Smooth muscle cell (in vitro differentiated cells): ENCODE measurements at regions not wholly inside any gene's neighbourhood (a gene's known extent, or its start where the extent isn't known, plus 50 kb on each side); places are given as distances from the start of the nearest gene placed in this dataset.
A peak's percentile ranks its signal among the peaks of the same experiment; 100 is the strongest.

Experiments
- DNase-seq: peaks from one replicate; lab custom pipeline; 2025; ENCODE audit not compliant: unreplicated experiment; lab: John Stamatoyannopoulos, UW
- H2AFZ ChIP-seq: fragments of 200-600 bp; sonication (generic); 2 replicates; pipeline ENCODE4 v1.6.0; 2016; ENCODE audit warnings: antibody characterized with exemption, low read depth, mild to moderate bottlenecking
- H3F3A ChIP-seq: fragments of 200-600 bp; sonication (generic); 2 replicates; pipeline ENCODE4 v1.6.0; 2017; ENCODE audit warnings: antibody characterized with exemption, low read depth
- H3K27ac ChIP-seq: fragments of 200-600 bp; sonication (generic); 2 replicates; pipeline ENCODE4 v1.5.1; 2016; ENCODE audit warnings: low read depth, mild to moderate bottlenecking
- H3K27me3 ChIP-seq: fragments of 200-600 bp; sonication (generic); 2 replicates; pipeline ENCODE4 v1.6.1; 2016; ENCODE audit warnings: low read depth, mild to moderate bottlenecking
- H3K36me3 ChIP-seq: fragments of 200-600 bp; sonication (generic); 2 replicates; pipeline ENCODE4 v1.5.1; 2016; ENCODE audit warnings: low read depth
- H3K4me1 ChIP-seq: fragments of 200-600 bp; sonication (generic); 2 replicates; pipeline ENCODE4 v1.5.1; 2016; ENCODE audit warnings: low read depth
- H3K4me2 ChIP-seq: fragments of 200-600 bp; sonication (generic); 2 replicates; pipeline ENCODE4 v1.6.0; 2016; ENCODE audit warnings: mild to moderate bottlenecking
- H3K4me3 ChIP-seq: fragments of 200-600 bp; sonication (generic); 2 replicates; pipeline ENCODE4 v1.5.1; 2016; ENCODE audit warnings: mild to moderate bottlenecking
- H3K79me2 ChIP-seq: fragments of 200-600 bp; sonication (generic); 2 replicates; pipeline ENCODE4 v1.6.0; 2016; ENCODE audit warnings: low read depth, mild to moderate bottlenecking
- H3K9ac ChIP-seq: fragments of 200-600 bp; sonication (generic); 2 replicates; pipeline ENCODE4 v1.6.0; 2016; ENCODE audit warnings: low read depth
- H3K9me3 ChIP-seq: fragments of 200-600 bp; sonication (generic); replicated peaks from 2 replicates; pipeline ENCODE4 v1.5.1; 2016; ENCODE audit warnings: low read depth
- H4K20me1 ChIP-seq: fragments of 200-600 bp; sonication (generic); 2 replicates; pipeline ENCODE4 v1.6.0; 2016; ENCODE audit warnings: low read depth
- CTCF ChIP-seq: fragments of 200-600 bp; sonication (generic); IDR thresholded peaks from 2 replicates; pipeline ENCODE4 v1.5.1; 2017; ENCODE audit warnings: borderline replicate concordance, mild to moderate bottlenecking, antibody characterized with exemption; ENCODE audit not compliant: insufficient read depth, poor library complexity, severe bottlenecking
- WGBS: methylation state at CpG from one replicate; pipeline ENCODE4 v1.1.7; 2016; ENCODE audit warnings: low lambda C conversion rate; 5-methylcytosine and 5-hydroxymethylcytosine counted together

- Histone ChIP-seq H3K27ac (peak overlapping the region; percentile 54), H3K4me3 (no peak overlapping the region), H3K36me3 (no peaks in the 10 kb centered on the region), H3K4me1 (no peaks in the 10 kb centered on the region), H3K9ac (no peak overlapping the region), H4K20me1 (no peaks in the 10 kb centered on the region), H2AFZ (no peak overlapping the region), H3K79me2 (no peaks in the 10 kb centered on the region), H3K4me2 (peak overlapping the region; percentile 50), H3F3A (peaks cover 28% of the 10 kb centered on the region), H3K27me3 (no peaks in the 10 kb centered on the region), H3K9me3 (no peaks in the 10 kb centered on the region)
- WGBS: 60% methylated on average over 6 of the region's 6 CpGs
- TF ChIP-seq CTCF: no peak
- no peak for DNase-seq
These were observed 167.8 kb downstream of the C11orf91 start for GRCh38 chr11:33532720-33533385.

- no peak overlapping the region for H3K27ac ChIP-seq
- H2AFZ ChIP-seq: no peak overlapping the region
- H3F3A ChIP-seq: peaks cover 28% of the 10 kb centered on the region
- no peak overlapping the region for H3K9ac ChIP-seq
- no peaks in the 10 kb centered on the region for H3K27me3 ChIP-seq
- DNase-seq: no peak
- no peak overlapping the region for H3K4me2 ChIP-seq
- no peaks in the 10 kb centered on the region for H3K36me3 ChIP-seq
- no peaks in the 10 kb centered on the region for H3K9me3 ChIP-seq
- H3K4me1 ChIP-seq: no peaks in the 10 kb centered on the region
- H3K4me3 ChIP-seq: no peak overlapping the region
- TF ChIP-seq CTCF: no peak
- no peaks in the 10 kb centered on the region for H4K20me1 ChIP-seq
- H3K79me2 ChIP-seq: no peaks in the 10 kb centered on the region
- WGBS: 86% methylated on average over 3 of the region's 3 CpGs
These were observed 168.4 kb downstream of the C11orf91 start for GRCh38 chr11:33532257-33532656.

- Histone ChIP-seq H3K79me2 (no peaks in the 10 kb centered on the region), H3K27me3 (no peaks in the 10 kb centered on the region), H3K4me1 (no peaks in the 10 kb centered on the region), H3K4me2 (peak overlapping the region; percentile 11), H3K4me3 (no peak overlapping the region), H3K36me3 (no peaks in the 10 kb centered on the region), H3K9me3 (no peaks in the 10 kb centered on the region), H3F3A (peaks cover 28% of the 10 kb centered on the region), H3K27ac (peak overlapping the region; percentile 28), H4K20me1 (no peaks in the 10 kb centered on the region), H2AFZ (no peak overlapping the region), H3K9ac (no peak overlapping the region)
- 20% methylated on average over 8 of the region's 8 CpGs for WGBS
- TF ChIP-seq CTCF: no peak
- no peak for DNase-seq
These were observed 168.9 kb downstream of the C11orf91 start for GRCh38 chr11:33531743-33532181.

GRCh38 chr11:33530815-33531214 lies 169.8 kb downstream of the C11orf91 start:
- H3K9ac ChIP-seq: no peak overlapping the region
- no peaks in the 10 kb centered on the region for H3K9me3 ChIP-seq
- H2AFZ ChIP-seq: no peak overlapping the region
- H3F3A ChIP-seq: peaks cover 28% of the 10 kb centered on the region
- H4K20me1 ChIP-seq: no peaks in the 10 kb centered on the region
- H3K4me3 ChIP-seq: no peak overlapping the region
- DNase-seq: no peak
- peak overlapping the region; percentile 28 for H3K27ac ChIP-seq
- H3K4me2 ChIP-seq: peak overlapping the region; percentile 4
- no peaks in the 10 kb centered on the region for H3K36me3 ChIP-seq
- WGBS: 55% methylated on average over 5 of the region's 5 CpGs
- no peaks in the 10 kb centered on the region for H3K79me2 ChIP-seq
- no peak for TF ChIP-seq CTCF
- no peaks in the 10 kb centered on the region for H3K27me3 ChIP-seq
- H3K4me1 ChIP-seq: no peaks in the 10 kb centered on the region
